Stimulated activated CD8-positive, alpha-beta memory T cell treated with anti-CD3 and anti-CD28 coated beads, Interleukin-2, amount 100 ng/mL, for 48 hours (primary cell): ENCODE measurements at regions not wholly inside any gene's neighbourhood (a gene's known extent, or its start where the extent isn't known, plus 50 kb on each side); places are given as distances from the start of the nearest gene placed in this dataset.

Source experiments
- DNase-seq, 2 donors: peaks; one replicate each; pipeline ENCODE4 v3.0.0-alpha.2; 2020; ENCODE audit warnings: low read depth in 2 of 2

- DNase-seq, result no peak
Observed at GRCh38 chr7:121450631-121451198, 54.6 kb upstream of the FAM3C start.

DNA sequence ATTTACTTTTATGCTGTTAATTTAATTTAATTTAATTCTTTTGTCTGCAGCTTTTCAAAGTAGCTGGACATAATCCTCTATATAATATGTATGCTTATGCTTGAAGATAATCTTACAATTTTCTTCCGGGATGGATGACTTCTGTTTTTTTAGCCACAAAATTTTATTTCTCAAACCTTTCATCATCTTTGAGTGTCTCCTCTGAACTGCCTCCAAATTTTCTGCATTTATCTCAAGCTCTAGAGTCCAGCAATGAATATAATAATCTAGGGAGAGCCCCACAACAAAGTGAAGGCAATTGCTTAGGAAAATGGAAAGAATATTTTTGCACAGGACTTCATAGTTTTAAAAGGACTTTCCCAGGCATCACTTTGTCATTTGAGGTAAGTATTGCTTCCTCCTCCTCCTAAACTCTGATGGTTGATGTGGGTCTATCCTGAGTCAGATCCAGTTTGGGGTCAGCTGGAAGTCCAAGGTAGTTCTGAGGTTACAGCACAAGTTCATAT is 53.7 kb upstream of the FAM3C start:
- no peak for DNase-seq

- no peak for DNase-seq
Observed at GRCh38 chr7:121449329-121449728, 53.2 kb upstream of the FAM3C start.

DNA sequence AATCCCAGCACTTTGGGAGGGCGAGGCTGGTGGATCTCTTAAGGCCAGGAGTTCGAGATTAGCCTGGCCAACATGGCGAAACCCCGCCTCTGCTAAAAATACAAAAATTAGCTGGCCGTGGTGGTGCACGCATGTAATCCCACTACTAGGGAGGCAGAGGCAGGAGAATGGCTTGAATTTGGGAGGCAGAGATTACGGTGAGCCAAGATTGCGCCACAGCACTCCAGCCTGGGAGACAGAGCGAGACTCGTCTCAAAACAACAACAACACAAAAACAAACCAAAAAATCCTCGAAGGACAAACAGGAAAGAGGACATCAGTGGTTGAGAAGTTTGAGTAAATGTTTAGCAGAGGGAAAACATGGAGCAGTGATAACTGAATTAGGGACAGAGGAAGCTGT is 52.3 kb upstream of the FAM3C start:
- no peak for DNase-seq

DNA sequence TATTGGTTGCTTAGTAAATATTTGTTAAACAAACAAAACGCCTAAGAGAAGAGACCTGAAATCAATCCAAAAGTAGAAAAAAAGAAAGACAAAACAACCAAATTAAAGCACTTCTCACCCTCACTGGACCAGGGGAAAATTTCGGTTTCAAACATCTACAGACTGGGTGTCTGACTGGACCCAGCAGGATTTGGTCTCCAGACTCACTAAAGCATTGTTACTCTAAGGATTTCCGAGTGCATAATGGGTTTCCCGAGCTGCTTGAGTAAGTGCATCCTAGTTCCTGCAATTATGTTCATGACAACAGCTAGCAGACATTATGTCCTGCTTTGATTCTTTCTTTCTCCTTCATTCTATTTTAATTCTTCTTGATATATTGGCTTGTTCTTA is 51.8 kb upstream of the FAM3C start:
- no peak for DNase-seq

DNA sequence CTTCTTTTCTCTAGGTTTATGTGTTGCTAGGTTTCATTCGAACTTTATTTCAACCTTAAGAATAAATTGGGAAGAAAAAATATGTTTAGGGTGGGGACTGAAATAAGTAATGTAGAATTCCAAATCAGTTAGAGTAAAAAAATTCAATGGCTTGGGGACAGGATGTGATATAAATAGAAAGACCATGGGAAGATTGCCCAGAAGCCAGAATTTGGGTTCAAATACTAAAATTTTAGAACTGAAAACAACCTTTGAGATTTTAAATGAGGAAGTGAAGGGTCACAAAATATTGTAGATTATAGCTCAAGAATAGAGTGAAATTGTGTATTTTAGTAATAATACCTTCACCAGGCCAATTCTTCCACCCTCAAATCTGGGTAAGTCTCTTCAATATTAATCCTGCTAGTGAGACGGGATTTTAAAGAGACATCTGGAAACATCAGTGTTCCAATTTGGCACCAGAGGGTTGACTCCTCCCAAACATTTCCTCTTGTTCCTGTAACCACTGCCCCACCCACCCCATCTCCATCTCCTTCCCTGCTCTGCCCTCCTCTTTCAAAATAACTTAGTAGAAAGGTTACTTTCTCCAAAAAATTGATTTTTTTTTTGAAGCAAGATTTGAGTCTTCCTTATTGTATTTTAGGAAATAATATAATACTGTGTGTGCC is 51.3 kb upstream of the FAM3C start:
- DNase-seq, result no peak

DNA sequence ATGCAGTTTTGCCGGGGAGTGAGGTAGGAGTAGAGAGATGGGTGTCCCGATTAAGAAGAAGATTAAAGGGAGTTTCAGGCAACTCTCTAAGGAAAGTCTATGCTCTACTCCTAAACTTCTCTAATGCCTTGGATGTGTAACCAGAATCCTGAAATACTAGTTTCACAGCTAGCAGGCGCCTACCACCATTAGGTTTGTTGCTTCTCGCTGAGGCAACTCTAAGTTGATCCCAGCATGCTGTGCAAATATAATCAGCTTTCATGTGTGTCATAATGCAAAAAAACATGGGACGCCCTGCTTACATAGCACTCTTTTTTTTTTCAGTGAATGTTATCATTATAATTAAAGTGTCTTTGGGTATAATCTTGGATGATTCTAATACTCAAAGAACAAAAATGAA is 50.4 kb upstream of the FAM3C start:
- DNase-seq, result no peak
